CD14-positive monocyte (primary cell): ENCODE measurements at regions not wholly inside any gene's neighbourhood (a gene's known extent, or its start where the extent isn't known, plus 50 kb on each side); places are given as distances from the start of the nearest gene placed in this dataset.

Experiments
- DNase-seq, 3 donors: peaks; one replicate each; pipeline ENCODE4 v3.0.0-alpha.2; 2011 to 2022
- H2AFZ ChIP-seq: 2 replicates; pipeline ENCODE4 v1.6.0; 2012; ENCODE audit warnings: mild to moderate bottlenecking, low read depth, low read length, inconsistent platforms; ENCODE audit not compliant: insufficient read depth, poor library complexity, severe bottlenecking
- H3K27ac ChIP-seq, 2 donors: 1 replicate in 1 of 2; 2 replicates in 1 of 2; pipeline ENCODE4 v1.5.1; 2012 to 2013; ENCODE audit warnings: low read length in 2 of 2, control low read depth in 1 of 2, inconsistent platforms in 1 of 2, low read depth in 1 of 2, mild to moderate bottlenecking in 1 of 2
- H3K27me3 ChIP-seq, 2 donors: one replicate each; pipeline versions ENCODE4 v1.6.0 to v1.6.1; 2011 to 2013; ENCODE audit warnings: low read length in 2 of 2; ENCODE audit not compliant: control insufficient read depth in 2 of 2, insufficient read depth in 2 of 2
- H3K36me3 ChIP-seq, 2 donors: replicated peaks in 1 of 2; 1 replicate in 1 of 2; 2 replicates in 1 of 2; pipeline versions ENCODE4 v1.5.1 to v1.6.1; 2012 to 2013; ENCODE audit warnings: low read length in 2 of 2, control low read depth in 1 of 2, inconsistent platforms in 1 of 2, mild to moderate bottlenecking in 1 of 2; ENCODE audit not compliant: insufficient read depth in 2 of 2, control insufficient read depth in 1 of 2
- H3K4me1 ChIP-seq, 2 donors: 1 replicate in 1 of 2; 2 replicates in 1 of 2; pipeline versions ENCODE4 v1.5.1 to v1.6.1; 2012 to 2013; ENCODE audit warnings: low read length in 2 of 2, control low read depth in 1 of 2, inconsistent platforms in 1 of 2, mild to moderate bottlenecking in 1 of 2, moderate library complexity in 1 of 2; ENCODE audit not compliant: insufficient read depth in 2 of 2, control insufficient read depth in 1 of 2
- H3K4me2 ChIP-seq: replicated peaks from 2 replicates; pipeline ENCODE3; 2012; ENCODE audit warnings: low read length, moderate library complexity, mild to moderate bottlenecking; ENCODE audit not compliant: poor library complexity, severe bottlenecking; ENCODE audit errors: extremely low read depth
- H3K4me3 ChIP-seq, 3 experiments: fragments of 200-600 bp in 1 of 3; sonication (generic) in 1 of 3; replicated peaks in 1 of 3; 1 replicate in 2 of 3; 2 replicates in 1 of 3; pipeline ENCODE4 v1.5.1; 2011 to 2013; ENCODE audit warnings: low read length in 3 of 3, mild to moderate bottlenecking in 3 of 3, control low read depth in 2 of 3, low read depth in 2 of 3, inconsistent platforms in 1 of 3, moderate library complexity in 1 of 3
- H3K79me2 ChIP-seq: 2 replicates; pipeline ENCODE4 v1.6.0; 2012; ENCODE audit warnings: mild to moderate bottlenecking, control low read depth, inconsistent platforms, low read length, moderate library complexity; ENCODE audit not compliant: insufficient read depth
- H3K9ac ChIP-seq: 2 replicates; pipeline ENCODE4 v1.6.0; 2017; ENCODE audit warnings: low read length, mild to moderate bottlenecking; ENCODE audit not compliant: insufficient read depth, poor library complexity, severe bottlenecking
- H3K9me3 ChIP-seq, 2 donors: replicated peaks in 1 of 2; 1 replicate in 1 of 2; 2 replicates in 1 of 2; pipeline versions ENCODE4 v1.5.1 to v1.6.1; 2012 to 2013; ENCODE audit warnings: low read length in 2 of 2, control low read depth in 1 of 2; ENCODE audit not compliant: control insufficient read depth in 1 of 2, insufficient read depth in 1 of 2
- H4K20me1 ChIP-seq: 2 replicates; pipeline ENCODE4 v1.6.0; 2012; ENCODE audit warnings: mild to moderate bottlenecking, low read length, control low read depth, moderate library complexity; ENCODE audit not compliant: insufficient read depth
- H3K27ac Mint-ChIP-seq, 7 donors: one replicate each; pipeline ENCODE4 v1.8.0; 2020; ENCODE audit warnings: mild to moderate bottlenecking in 7 of 7, mixed read lengths in 7 of 7, moderate library complexity in 6 of 7, inconsistent platforms in 2 of 7
- H3K27me3 Mint-ChIP-seq, 3 donors: one replicate each; pipeline ENCODE4 v1.8.0; 2021 to 2022; ENCODE audit warnings: low read depth in 3 of 3, mild to moderate bottlenecking in 3 of 3, mixed read lengths in 3 of 3, moderate library complexity in 3 of 3, inconsistent platforms in 1 of 3
- H3K36me3 Mint-ChIP-seq, 2 donors: one replicate each; pipeline ENCODE4 v1.8.0; 2020; ENCODE audit warnings: mixed read lengths in 2 of 2, inconsistent platforms in 1 of 2, mild to moderate bottlenecking in 1 of 2
- H3K4me1 Mint-ChIP-seq: one replicate; pipeline ENCODE4 v1.8.0; 2020; ENCODE audit warnings: mild to moderate bottlenecking, mixed read lengths
- H3K4me3 Mint-ChIP-seq, 2 donors: one replicate each; pipeline ENCODE4 v1.8.0; 2020; ENCODE audit warnings: mild to moderate bottlenecking in 2 of 2, mixed read lengths in 2 of 2, moderate library complexity in 1 of 2
- H3K9me3 Mint-ChIP-seq, 7 donors: one replicate each; pipeline ENCODE4 v1.8.0; 2020 to 2022; ENCODE audit warnings: mixed read lengths in 7 of 7, mild to moderate bottlenecking in 6 of 7, moderate library complexity in 6 of 7, inconsistent platforms in 2 of 7
- WGBS: methylation state at CpG from one replicate; pipeline ENCODE4 v1.1.5; 2013; ENCODE audit warnings: missing lambda C conversion rate; ENCODE audit not compliant: insufficient coverage; 5-methylcytosine and 5-hydroxymethylcytosine counted together
- intact Hi-C, 2 donors: fragments of 100-400 bp; cut with micrococcal nuclease; formaldehyde crosslinking; loops; one replicate each; pipeline versions ENCODE4 v1.15.0 to v1.15.1; 2023
- TF ChIP-seq, protein P1 (sequence below): fragments of 200-600 bp; IDR thresholded peaks from one replicate; pipeline ENCODE4 v1.8.0; 2022; ENCODE audit warnings: antibody characterized with exemption, mild to moderate bottlenecking

DNA sequence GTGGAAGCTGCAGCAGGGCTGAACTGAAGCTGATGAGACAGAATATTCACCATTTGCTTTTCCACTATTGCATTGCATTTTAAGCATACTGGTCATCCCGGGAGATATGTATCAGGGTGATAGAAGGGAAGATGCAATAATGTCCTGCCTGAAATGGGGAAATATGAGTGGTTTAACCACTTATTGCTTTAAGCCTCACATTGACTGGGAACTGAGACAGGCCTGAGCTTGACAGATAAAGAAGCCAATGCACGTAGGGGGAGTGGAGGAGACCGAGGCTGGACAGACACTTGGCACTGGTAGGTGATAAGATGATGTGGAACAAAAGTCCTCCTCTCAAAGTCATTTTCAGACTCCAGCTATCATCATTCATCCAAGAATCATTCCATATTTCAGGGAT, 911.7 kb upstream of the NCAM2 start:
- WGBS: no CpG with 5 or more reads among the region's 3 CpGs
- no peaks in the 10 kb centered on the region for H4K20me1 ChIP-seq

DNA sequence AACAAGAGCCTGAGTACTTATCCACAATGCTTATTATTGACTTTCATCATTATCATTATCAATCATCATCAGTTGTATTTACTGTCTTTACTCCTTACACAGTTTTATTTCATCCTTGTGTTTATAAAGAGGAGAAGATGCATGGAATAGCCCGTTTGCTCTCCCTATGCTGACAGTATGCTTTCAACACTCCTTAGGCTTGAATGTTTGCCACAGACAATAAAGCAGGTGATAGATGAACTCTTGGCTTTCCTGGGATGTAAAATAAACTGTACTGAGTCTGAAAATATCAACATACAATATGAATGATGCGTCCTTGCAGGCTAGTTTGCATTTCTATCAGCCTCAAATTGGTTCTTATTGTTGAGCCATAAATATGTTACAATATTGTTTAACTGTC, 891.8 kb upstream of the NCAM2 start:
- H4K20me1 ChIP-seq: no peaks in the 10 kb centered on the region
- no peaks in the 10 kb centered on the region for H3K36me3 Mint-ChIP-seq
- H3K9ac ChIP-seq: no peak overlapping the region
- no peak for DNase-seq
- no peak overlapping the region for H3K4me3 Mint-ChIP-seq
- no peaks in the 10 kb centered on the region for H3K27me3 Mint-ChIP-seq
- no CpG with 5 or more reads among the region's 2 CpGs for WGBS
- no peak overlapping the region for H3K27ac Mint-ChIP-seq
- H3K79me2 ChIP-seq: no peaks in the 10 kb centered on the region
- TF ChIP-seq, protein P1, sequence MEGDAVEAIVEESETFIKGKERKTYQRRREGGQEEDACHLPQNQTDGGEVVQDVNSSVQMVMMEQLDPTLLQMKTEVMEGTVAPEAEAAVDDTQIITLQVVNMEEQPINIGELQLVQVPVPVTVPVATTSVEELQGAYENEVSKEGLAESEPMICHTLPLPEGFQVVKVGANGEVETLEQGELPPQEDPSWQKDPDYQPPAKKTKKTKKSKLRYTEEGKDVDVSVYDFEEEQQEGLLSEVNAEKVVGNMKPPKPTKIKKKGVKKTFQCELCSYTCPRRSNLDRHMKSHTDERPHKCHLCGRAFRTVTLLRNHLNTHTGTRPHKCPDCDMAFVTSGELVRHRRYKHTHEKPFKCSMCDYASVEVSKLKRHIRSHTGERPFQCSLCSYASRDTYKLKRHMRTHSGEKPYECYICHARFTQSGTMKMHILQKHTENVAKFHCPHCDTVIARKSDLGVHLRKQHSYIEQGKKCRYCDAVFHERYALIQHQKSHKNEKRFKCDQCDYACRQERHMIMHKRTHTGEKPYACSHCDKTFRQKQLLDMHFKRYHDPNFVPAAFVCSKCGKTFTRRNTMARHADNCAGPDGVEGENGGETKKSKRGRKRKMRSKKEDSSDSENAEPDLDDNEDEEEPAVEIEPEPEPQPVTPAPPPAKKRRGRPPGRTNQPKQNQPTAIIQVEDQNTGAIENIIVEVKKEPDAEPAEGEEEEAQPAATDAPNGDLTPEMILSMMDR: no peak
- H3K4me3 ChIP-seq: no peak overlapping the region
- H3K4me2 ChIP-seq: no peak overlapping the region
- peaks cover 0 to 5% of the 10 kb centered on the region in 2 donors for H3K4me1 ChIP-seq
- peaks cover 6% of the 10 kb centered on the region for H3K4me1 Mint-ChIP-seq
- peaks cover 8 to 31% (median 16%) of the 10 kb centered on the region in 7 donors for H3K9me3 Mint-ChIP-seq
- H3K27me3 ChIP-seq: no peaks in the 10 kb centered on the region
- no peak overlapping the region for H3K27ac ChIP-seq
- intact Hi-C loops: no loop called here
- H3K36me3 ChIP-seq: no peaks in the 10 kb centered on the region
- peaks cover 14 to 17% of the 10 kb centered on the region in 2 donors for H3K9me3 ChIP-seq
- H2AFZ ChIP-seq: no peak overlapping the region

More for the DNA sequence above, 911.7 kb upstream of the NCAM2 start:
- Mint-ChIP-seq H3K4me1 (no peaks in the 10 kb centered on the region), H3K27me3 (no peaks in the 10 kb centered on the region), H3K4me3 (no peak overlapping the region), H3K27ac (no peak overlapping the region), H3K9me3 (peaks cover 8 to 16% (median 9%) of the 10 kb centered on the region in 7 donors), H3K36me3 (no peaks in the 10 kb centered on the region)
- Histone ChIP-seq H3K4me2 (no peak overlapping the region), H3K27ac (no peak overlapping the region), H3K79me2 (no peaks in the 10 kb centered on the region), H3K9ac (no peak overlapping the region), H3K4me1 (no peaks in the 10 kb centered on the region), H3K27me3 (no peaks in the 10 kb centered on the region), H2AFZ (no peak overlapping the region), H3K4me3 (no peak overlapping the region), H3K9me3 (peaks cover 8 to 15% of the 10 kb centered on the region in 2 donors), H3K36me3 (no peaks in the 10 kb centered on the region)
- no peak for DNase-seq
- TF ChIP-seq, protein P1: no peak
- intact Hi-C loops: no loop called here
